A549 (cell line): ENCODE measurements at regions not wholly inside any gene's neighbourhood (a gene's known extent, or its start where the extent isn't known, plus 50 kb on each side); places are given as distances from the start of the nearest gene placed in this dataset.

Source experiments
- ATAC-seq, 2 experiments: fragments of 200-7000 bp in 1 of 2; fragments of >200 bp in 1 of 2; cut with Nextera tagmentation in 1 of 2; cut with Tn5 transposase in 1 of 2; 3 replicates each; pipeline versions ENCODE4 v1.8.0 to v1.9.1; 2018 to 2020; ENCODE audit warnings: mild to moderate bottlenecking in 1 of 2, moderate library complexity in 1 of 2
- CTCF ChIA-PET: fragments of 300-600 bp; sonication (Branson Sonifier 250); formaldehyde crosslinking; extraction: SDS; loops from one replicate; lab custom pipeline; 2021; ENCODE audit warnings: antibody characterized with exemption, inconsistent platforms; lab: Yijun Ruan, JAX
- POLR2A ChIA-PET: fragments of 350-600 bp; formaldehyde crosslinking; extraction: SDS; loops from one replicate; lab custom pipeline; 2021; ENCODE audit warnings: antibody characterized with exemption, inconsistent platforms; lab: Yijun Ruan, JAX
- DNase-seq, 2 experiments: peaks; one replicate each; pipeline versions ENCODE4 v3.0.0 to v3.0.0-alpha.2; 2011 to 2016; ENCODE audit warnings: low read depth in 1 of 2, low spot score in 1 of 2
- FAIRE-seq: peaks from 2 replicates; lab custom pipeline; 2011; peaks lifted over from hg19 to GRCh38; lab: Jason Lieb, UNC
- H3K27ac ChIP-seq, 2 experiments: fragments of >200 bp; sonication (Bioruptor Twin); formaldehyde crosslinking; 3 replicates each; pipeline ENCODE4 v1.5.1; 2016 to 2017
- H3K4me1 ChIP-seq: fragments of >200 bp; sonication (Bioruptor Twin); formaldehyde crosslinking; 3 replicates; pipeline ENCODE4 v1.6.1; 2016
- H3K4me2 ChIP-seq: fragments of >200 bp; sonication (Bioruptor Twin); formaldehyde crosslinking; 3 replicates; pipeline ENCODE4 v1.6.1; 2016
- H3K4me3 ChIP-seq: fragments of >200 bp; sonication (Bioruptor Twin); formaldehyde crosslinking; 3 replicates; pipeline ENCODE4 v1.5.1; 2016
- H3K9me3 ChIP-seq: fragments of >200 bp; sonication (Bioruptor Twin); formaldehyde crosslinking; 3 replicates; pipeline ENCODE4 v1.6.1; 2016
- CHD4 ChIP-seq: fragments of 200-600 bp; sonication (generic); IDR thresholded peaks from 2 replicates; pipeline ENCODE4 v1.6.1; 2016; ENCODE audit warnings: antibody characterized with exemption, mild to moderate bottlenecking, borderline replicate concordance
- EHMT2 ChIP-seq: fragments of 200-600 bp; sonication (generic); IDR thresholded peaks from 2 replicates; pipeline ENCODE4 v1.6.1; 2016; ENCODE audit warnings: antibody characterized with exemption, low read depth, mild to moderate bottlenecking, moderate library complexity
- ELK1 ChIP-seq: fragments of 150-350 bp; IDR thresholded peaks from 2 replicates; pipeline ENCODE4 v1.6.1; 2014; ENCODE audit warnings: low read depth, mild to moderate bottlenecking, low read length
- FOSL2 ChIP-seq, 2 experiments: fragments of 450-650 bp in 1 of 2; fragments of >200 bp in 1 of 2; sonication (Bioruptor Twin) in 1 of 2; formaldehyde crosslinking; IDR thresholded peaks; 2 replicates each; pipeline versions ENCODE4 v1.5.0 to v1.6.1; 2016 to 2020; ENCODE audit warnings: mild to moderate bottlenecking in 1 of 2, moderate library complexity in 1 of 2
- FOXS1 ChIP-seq: fragments of 250-450 bp; sonication (Bioruptor Pico); IDR thresholded peaks from 2 replicates; pipeline ENCODE4 v1.5.0; 2020; ENCODE audit warnings: mild to moderate bottlenecking, moderate library complexity
- HDAC2 ChIP-seq: fragments of 200-600 bp; sonication (generic); IDR thresholded peaks from 2 replicates; pipeline ENCODE4 v1.6.1; 2016
- HEYL ChIP-seq: fragments of 250-450 bp; sonication (Bioruptor Pico); IDR thresholded peaks from 2 replicates; pipeline ENCODE4 v1.8.0; 2021; ENCODE audit warnings: mild to moderate bottlenecking, moderate library complexity
- HOXA7 ChIP-seq: fragments of 250-450 bp; sonication (Bioruptor Pico); IDR thresholded peaks from 2 replicates; pipeline ENCODE4 v1.5.0; 2020; ENCODE audit warnings: mild to moderate bottlenecking, moderate library complexity
- HOXB5 ChIP-seq: fragments of 250-450 bp; sonication (Bioruptor Pico); IDR thresholded peaks from 2 replicates; pipeline ENCODE4 v1.5.0; 2020; ENCODE audit warnings: mild to moderate bottlenecking, moderate library complexity
- JUNB ChIP-seq: fragments of >200 bp; sonication (Bioruptor Twin); formaldehyde crosslinking; IDR thresholded peaks from 2 replicates; pipeline ENCODE4 v1.6.1; 2016
- KDM1A ChIP-seq: fragments of 200-600 bp; sonication (generic); IDR thresholded peaks from 2 replicates; pipeline ENCODE4 v1.6.1; 2016; ENCODE audit warnings: low read depth, mild to moderate bottlenecking
- MAFK ChIP-seq: fragments of 450-650 bp; IDR thresholded peaks from 2 replicates; pipeline ENCODE4 v1.6.1; 2014; ENCODE audit not compliant: partially characterized antibody
- NFE2L2 ChIP-seq: fragments of 150-350 bp; conservative IDR thresholded peaks from 2 replicates; pipeline ENCODE4 v1.6.1; 2014; ENCODE audit warnings: low read length
- RFX5 ChIP-seq: fragments of 450-650 bp; IDR thresholded peaks from 2 replicates; pipeline ENCODE4 v1.7.1; 2014; ENCODE audit warnings: antibody characterized with exemption, mild to moderate bottlenecking, moderate library complexity
- SMC3 ChIP-seq: fragments of >200 bp; sonication (Bioruptor Twin); formaldehyde crosslinking; IDR thresholded peaks from 3 replicates; pipeline ENCODE4 v1.6.1; 2018; ENCODE audit warnings: inconsistent platforms
- USF2 ChIP-seq: fragments of 450-650 bp; IDR thresholded peaks from 2 replicates; pipeline ENCODE4 v1.6.1; 2014; ENCODE audit warnings: antibody characterized with exemption
- WGBS: methylation state at CpG from one replicate; pipeline ENCODE4 v1.1.6; 2017; ENCODE audit errors: missing lambda C conversion rate; 5-methylcytosine and 5-hydroxymethylcytosine counted together
- TF ChIP-seq, protein P1 (sequence below): IDR thresholded peaks from 2 replicates; pipeline ENCODE4 v1.6.1; 2012; ENCODE audit warnings: low read depth, borderline replicate concordance
- TF ChIP-seq, protein P2 (sequence below): fragments of 250-450 bp; sonication (Bioruptor Pico); IDR thresholded peaks from 2 replicates; pipeline ENCODE4 v1.5.0; 2021; ENCODE audit warnings: mild to moderate bottlenecking, moderate library complexity, borderline replicate concordance
- TF ChIP-seq, protein P3 (sequence below): fragments of >200 bp; sonication (Bioruptor Twin); formaldehyde crosslinking; IDR thresholded peaks from 3 replicates; pipeline ENCODE4 v1.5.1; 2016

DNA sequence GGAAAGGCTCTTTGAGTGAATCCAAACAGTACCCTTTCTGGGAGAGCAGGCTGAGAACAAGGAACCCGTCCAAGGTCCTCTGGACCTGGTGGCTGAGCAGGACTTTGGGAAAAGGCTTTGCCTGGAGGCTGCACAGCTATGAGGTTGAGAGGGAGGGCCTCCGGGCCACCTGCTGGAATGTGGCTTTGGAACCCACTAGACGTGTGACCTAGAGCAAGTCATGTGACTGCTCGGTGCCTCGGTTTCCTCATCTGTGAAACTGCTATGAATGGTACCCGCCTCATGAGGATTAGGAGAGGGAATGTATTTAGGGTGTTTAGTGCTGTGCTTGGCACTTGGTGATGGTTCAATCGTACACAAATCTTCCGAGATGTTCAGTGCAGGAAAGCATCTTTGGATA, 50.4 kb downstream of the HAPSTR1 start:
- CTCF ChIA-PET = interaction anchor here (1.2 kb wide), 2 partner anchors 18 to 51 kb away, joined by 3 read pairs; partner anchors contain the start of gene HAPSTR1
- ATAC-seq = no peak

GRCh38 chr16:9144106-9144505, 52.7 kb downstream of the HAPSTR1 start:
- TF ChIP-seq, protein P1, sequence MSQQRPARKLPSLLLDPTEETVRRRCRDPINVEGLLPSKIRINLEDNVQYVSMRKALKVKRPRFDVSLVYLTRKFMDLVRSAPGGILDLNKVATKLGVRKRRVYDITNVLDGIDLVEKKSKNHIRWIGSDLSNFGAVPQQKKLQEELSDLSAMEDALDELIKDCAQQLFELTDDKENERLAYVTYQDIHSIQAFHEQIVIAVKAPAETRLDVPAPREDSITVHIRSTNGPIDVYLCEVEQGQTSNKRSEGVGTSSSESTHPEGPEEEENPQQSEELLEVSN = no peak
- no peak for TF ChIP-seq KDM1A
- no peak for TF ChIP-seq HDAC2
- TF ChIP-seq, all 56 proteins: peak for 0
- no peak for DNase-seq
- 91% methylated on average over 8 of the region's 8 CpGs for WGBS
- Histone ChIP-seq H3K4me2 (no peak overlapping the region), H3K27ac (no peak overlapping the region), H3K9me3 (no peaks in the 10 kb centered on the region), H3K4me1 (no peaks in the 10 kb centered on the region), H3K4me3 (no peak overlapping the region)
- no peak for FAIRE-seq
- POLR2A ChIA-PET = no interaction called here
- ATAC-seq = no peak
- CTCF ChIA-PET = interaction anchor here (0.6 to 1.7 kb wide), 5 partner anchors 9 to 985 kb away, joined by 3 to 6 read pairs (median 3); no protein-coding TSS in a partner anchor

More for the DNA sequence above, 50.4 kb downstream of the HAPSTR1 start:
- POLR2A ChIA-PET = no interaction called here
- TF ChIP-seq, protein P2, sequence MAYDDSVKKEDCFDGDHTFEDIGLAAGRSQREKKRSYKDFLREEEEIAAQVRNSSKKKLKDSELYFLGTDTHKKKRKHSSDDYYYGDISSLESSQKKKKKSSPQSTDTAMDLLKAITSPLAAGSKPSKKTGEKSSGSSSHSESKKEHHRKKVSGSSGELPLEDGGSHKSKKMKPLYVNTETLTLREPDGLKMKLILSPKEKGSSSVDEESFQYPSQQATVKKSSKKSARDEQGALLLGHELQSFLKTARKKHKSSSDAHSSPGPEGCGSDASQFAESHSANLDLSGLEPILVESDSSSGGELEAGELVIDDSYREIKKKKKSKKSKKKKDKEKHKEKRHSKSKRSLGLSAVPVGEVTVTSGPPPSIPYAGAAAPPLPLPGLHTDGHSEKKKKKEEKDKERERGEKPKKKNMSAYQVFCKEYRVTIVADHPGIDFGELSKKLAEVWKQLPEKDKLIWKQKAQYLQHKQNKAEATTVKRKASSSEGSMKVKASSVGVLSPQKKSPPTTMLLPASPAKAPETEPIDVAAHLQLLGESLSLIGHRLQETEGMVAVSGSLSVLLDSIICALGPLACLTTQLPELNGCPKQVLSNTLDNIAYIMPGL (CRISPR knock-in tag) = no peak
- TF ChIP-seq, protein P3, sequence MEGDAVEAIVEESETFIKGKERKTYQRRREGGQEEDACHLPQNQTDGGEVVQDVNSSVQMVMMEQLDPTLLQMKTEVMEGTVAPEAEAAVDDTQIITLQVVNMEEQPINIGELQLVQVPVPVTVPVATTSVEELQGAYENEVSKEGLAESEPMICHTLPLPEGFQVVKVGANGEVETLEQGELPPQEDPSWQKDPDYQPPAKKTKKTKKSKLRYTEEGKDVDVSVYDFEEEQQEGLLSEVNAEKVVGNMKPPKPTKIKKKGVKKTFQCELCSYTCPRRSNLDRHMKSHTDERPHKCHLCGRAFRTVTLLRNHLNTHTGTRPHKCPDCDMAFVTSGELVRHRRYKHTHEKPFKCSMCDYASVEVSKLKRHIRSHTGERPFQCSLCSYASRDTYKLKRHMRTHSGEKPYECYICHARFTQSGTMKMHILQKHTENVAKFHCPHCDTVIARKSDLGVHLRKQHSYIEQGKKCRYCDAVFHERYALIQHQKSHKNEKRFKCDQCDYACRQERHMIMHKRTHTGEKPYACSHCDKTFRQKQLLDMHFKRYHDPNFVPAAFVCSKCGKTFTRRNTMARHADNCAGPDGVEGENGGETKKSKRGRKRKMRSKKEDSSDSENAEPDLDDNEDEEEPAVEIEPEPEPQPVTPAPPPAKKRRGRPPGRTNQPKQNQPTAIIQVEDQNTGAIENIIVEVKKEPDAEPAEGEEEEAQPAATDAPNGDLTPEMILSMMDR = no peak
- TF ChIP-seq USF2 (no peak), EHMT2 (no peak), FOXS1 (CRISPR knock-in tag) (no peak), CHD4 (no peak), HEYL (CRISPR knock-in tag) (no peak), SMC3 (no peak), ELK1 (no peak), FOSL2 (IDR thresholded peaks at IDR 0.05) (no peak), FOSL2 (CRISPR knock-in tag; IDR thresholded peaks at IDR 0.05) (no peak), MAFK (no peak), NFE2L2 (no peak), JUNB (no peak), HOXA7 (CRISPR knock-in tag) (no peak), HOXB5 (CRISPR knock-in tag) (no peak), HDAC2 (no peak), RFX5 (no peak)
- H3K4me1 ChIP-seq = peaks cover 4% of the 10 kb centered on the region; the same call in 1 of the 3 replicates
- DNase-seq (no peak), FAIRE-seq (no peak)
- H3K4me3 ChIP-seq = no peak overlapping the region
- no peak overlapping the region for H3K27ac ChIP-seq
- 67% methylated on average over 8 of the region's 8 CpGs for WGBS
- no peak overlapping the region for H3K4me2 ChIP-seq
- H3K9me3 ChIP-seq = no peaks in the 10 kb centered on the region
